NCI-H446 treated with DMSO at 0.1 percent for 48 hours (cell line): ENCODE measurements at regions not wholly inside any gene's neighbourhood (a gene's known extent, or its start where the extent isn't known, plus 50 kb on each side); places are given as distances from the start of the nearest gene placed in this dataset.

Source experiments
- DNase-seq: peaks from one replicate; lab custom pipeline; 2025; lab: John Stamatoyannopoulos, UW

- DNase-seq, result no peak
These were observed 131.3 kb upstream of the AGA start for GRCh38 chr4:177573507-177573906.

- DNase-seq, result no peak
These were observed 132.2 kb upstream of the AGA start for GRCh38 chr4:177574446-177574845.

GRCh38 chr4:177579649-177580048, 137.4 kb upstream of the AGA start:
- DNase-seq, result no peak

GRCh38 chr4:177582992-177583391, 140.8 kb upstream of the AGA start:
- no peak for DNase-seq

GRCh38 chr4:177587989-177588388, 145.8 kb upstream of the AGA start:
- DNase-seq, result no peak

- no peak for DNase-seq
These were observed 153.1 kb upstream of the AGA start for GRCh38 chr4:177595386-177595785.

GRCh38 chr4:177596035-177596434, 153.8 kb upstream of the AGA start:
- no peak for DNase-seq

- no peak for DNase-seq
These were observed 154.8 kb upstream of the AGA start for GRCh38 chr4:177596991-177597390.

GRCh38 chr4:177605252-177605651, 163.0 kb upstream of the AGA start:
- DNase-seq, result no peak

- no peak for DNase-seq
These were observed 164.9 kb upstream of the AGA start for GRCh38 chr4:177607111-177607573.

- DNase-seq, result no peak
These were observed 169.9 kb upstream of the AGA start for GRCh38 chr4:177611974-177612664.

GRCh38 chr4:177612684-177613083, 170.4 kb upstream of the AGA start:
- no peak for DNase-seq

GRCh38 chr4:177632481-177632880, 190.2 kb upstream of the AGA start:
- DNase-seq, result no peak

GRCh38 chr4:177638871-177639270, 196.6 kb upstream of the AGA start:
- DNase-seq, result no peak

- no peak for DNase-seq
These were observed 198.6 kb upstream of the AGA start for GRCh38 chr4:177640864-177641263.

- DNase-seq, result no peak
These were observed 218.0 kb upstream of the AGA start for GRCh38 chr4:177660223-177660622.

- no peak for DNase-seq
These were observed 225.4 kb upstream of the AGA start for GRCh38 chr4:177667687-177668086.

- no peak for DNase-seq
These were observed 229.2 kb upstream of the AGA start for GRCh38 chr4:177671387-177671786.

GRCh38 chr4:177671845-177672244, 229.6 kb upstream of the AGA start:
- no peak for DNase-seq

GRCh38 chr4:177673985-177674489, 231.8 kb upstream of the AGA start:
- no peak for DNase-seq

- DNase-seq, result no peak
These were observed 238.1 kb upstream of the AGA start for GRCh38 chr4:177680308-177680707.

- DNase-seq, result no peak
These were observed 239.7 kb upstream of the AGA start for GRCh38 chr4:177681902-177682301.

- DNase-seq, result no peak
These were observed 244.9 kb upstream of the AGA start for GRCh38 chr4:177687117-177687516.

GRCh38 chr4:177692907-177693306, 250.7 kb upstream of the AGA start:
- DNase-seq, result no peak
